ENCODE measurements at regions not wholly inside any gene's neighbourhood (a gene's known extent, or its start where the extent isn't known, plus 50 kb on each side); places are given as distances from the start of the nearest gene placed in this dataset.

GRCh38 chr4:22336822-22337221 lies 179.0 kb downstream of the ADGRA3 start:
- Histone ChIP-seq H3K27ac (no peak overlapping the region), H3K4me3 (no peak overlapping the region), H3K27me3 (no peaks in the 10 kb centered on the region), H3K36me3 (no peaks in the 10 kb centered on the region), H3K4me1 (no peaks in the 10 kb centered on the region), H3K9me3 (no peaks in the 10 kb centered on the region)
- TF ChIP-seq, protein P1, sequence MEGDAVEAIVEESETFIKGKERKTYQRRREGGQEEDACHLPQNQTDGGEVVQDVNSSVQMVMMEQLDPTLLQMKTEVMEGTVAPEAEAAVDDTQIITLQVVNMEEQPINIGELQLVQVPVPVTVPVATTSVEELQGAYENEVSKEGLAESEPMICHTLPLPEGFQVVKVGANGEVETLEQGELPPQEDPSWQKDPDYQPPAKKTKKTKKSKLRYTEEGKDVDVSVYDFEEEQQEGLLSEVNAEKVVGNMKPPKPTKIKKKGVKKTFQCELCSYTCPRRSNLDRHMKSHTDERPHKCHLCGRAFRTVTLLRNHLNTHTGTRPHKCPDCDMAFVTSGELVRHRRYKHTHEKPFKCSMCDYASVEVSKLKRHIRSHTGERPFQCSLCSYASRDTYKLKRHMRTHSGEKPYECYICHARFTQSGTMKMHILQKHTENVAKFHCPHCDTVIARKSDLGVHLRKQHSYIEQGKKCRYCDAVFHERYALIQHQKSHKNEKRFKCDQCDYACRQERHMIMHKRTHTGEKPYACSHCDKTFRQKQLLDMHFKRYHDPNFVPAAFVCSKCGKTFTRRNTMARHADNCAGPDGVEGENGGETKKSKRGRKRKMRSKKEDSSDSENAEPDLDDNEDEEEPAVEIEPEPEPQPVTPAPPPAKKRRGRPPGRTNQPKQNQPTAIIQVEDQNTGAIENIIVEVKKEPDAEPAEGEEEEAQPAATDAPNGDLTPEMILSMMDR (IDR thresholded peaks at IDR 0.05) = no peak
- no peak for DNase-seq (ENCODE audit: low spot score)

GRCh38 chr4:22334155-22334554 lies 181.7 kb downstream of the ADGRA3 start:
- no peaks in the 10 kb centered on the region for H3K4me1 ChIP-seq
- TF ChIP-seq, protein P1 (IDR thresholded peaks at IDR 0.05) = no peak
- H3K27me3 ChIP-seq = no peaks in the 10 kb centered on the region
- H3K4me3 ChIP-seq = no peak overlapping the region
- no peak for DNase-seq (ENCODE audit: low spot score)
- H3K36me3 ChIP-seq = no peaks in the 10 kb centered on the region
- no peaks in the 10 kb centered on the region for H3K9me3 ChIP-seq
- no peak overlapping the region for H3K27ac ChIP-seq

GRCh38 chr4:22324422-22324821 lies 191.4 kb downstream of the ADGRA3 start:
- no peak for DNase-seq (ENCODE audit: low spot score)
- H3K27ac ChIP-seq = no peak overlapping the region
- no peaks in the 10 kb centered on the region for H3K27me3 ChIP-seq
- no peaks in the 10 kb centered on the region for H3K4me1 ChIP-seq
- no peak overlapping the region for H3K4me3 ChIP-seq
- TF ChIP-seq, protein P1 (IDR thresholded peaks at IDR 0.05) = no peak
- H3K9me3 ChIP-seq = no peaks in the 10 kb centered on the region
- H3K36me3 ChIP-seq = no peaks in the 10 kb centered on the region

DNA sequence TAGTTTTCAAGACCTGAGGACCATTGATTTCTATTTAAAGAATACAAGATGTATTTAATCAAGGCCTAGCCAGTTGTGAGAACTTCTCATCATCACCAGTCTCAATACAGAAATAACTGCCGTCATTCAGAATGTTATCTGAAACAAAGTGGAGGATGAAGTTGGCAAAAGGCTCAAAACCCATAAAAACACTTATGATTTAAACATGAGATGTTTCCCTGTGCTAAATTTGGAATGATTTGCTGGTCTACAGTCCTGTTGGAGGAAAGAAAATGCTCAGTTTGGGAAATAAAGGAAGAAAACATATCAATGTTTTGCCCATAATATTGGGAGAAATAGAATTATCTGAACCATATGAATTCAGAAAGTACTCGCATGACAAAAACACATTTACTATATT lies 192.2 kb downstream of the ADGRA3 start:
- Histone ChIP-seq H3K36me3 (no peaks in the 10 kb centered on the region), H3K27me3 (no peaks in the 10 kb centered on the region), H3K4me3 (no peak overlapping the region), H3K9me3 (no peaks in the 10 kb centered on the region), H3K27ac (no peak overlapping the region), H3K4me1 (no peaks in the 10 kb centered on the region)
- TF ChIP-seq, protein P1 (IDR thresholded peaks at IDR 0.05) = no peak
- no peak for DNase-seq (ENCODE audit: low spot score)

- Histone ChIP-seq H3K4me1 (no peaks in the 10 kb centered on the region), H3K27ac (no peak overlapping the region), H3K9me3 (no peaks in the 10 kb centered on the region), H3K27me3 (no peaks in the 10 kb centered on the region), H3K4me3 (no peak overlapping the region), H3K36me3 (no peaks in the 10 kb centered on the region)
- TF ChIP-seq, protein P1 (IDR thresholded peaks at IDR 0.05) = no peak
- DNase-seq (ENCODE audit: low spot score) = no peak
These were observed 192.9 kb downstream of the ADGRA3 start for GRCh38 chr4:22322996-22323395.

DNA sequence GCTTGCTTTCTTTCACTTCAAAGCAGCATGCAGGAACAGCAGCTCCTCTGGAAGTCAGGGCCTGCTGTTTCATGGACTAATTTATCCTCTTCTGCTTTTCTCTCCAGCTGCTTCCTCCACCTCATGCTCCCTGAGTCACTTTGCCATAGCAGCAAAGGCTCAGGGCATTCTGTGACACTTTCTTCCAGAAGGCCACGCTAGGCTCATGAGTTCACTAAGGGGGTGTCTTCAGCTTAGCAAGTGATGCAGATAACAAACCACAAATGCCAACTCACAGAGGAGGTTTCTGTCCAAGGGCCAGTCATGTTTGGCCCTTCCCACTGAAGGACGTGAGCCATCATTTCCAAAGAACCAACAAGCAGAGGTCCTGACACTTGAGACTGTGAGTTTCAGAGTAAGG lies 200.2 kb downstream of the ADGRA3 start:
- Histone ChIP-seq H3K4me3 (no peak overlapping the region), H3K9me3 (no peaks in the 10 kb centered on the region), H3K4me1 (no peaks in the 10 kb centered on the region), H3K27me3 (no peaks in the 10 kb centered on the region), H3K36me3 (no peaks in the 10 kb centered on the region), H3K27ac (no peak overlapping the region)
- TF ChIP-seq, protein P1 (IDR thresholded peaks at IDR 0.05) = no peak
- no peak for DNase-seq (ENCODE audit: low spot score)

All from right atrium auricular region (tissue), 2 donors.